Stimulated activated CD4-positive, alpha-beta T cell treated with anti-CD3 and anti-CD28 coated beads, Interleukin-2, amount 100 ng/mL, for 48 hours (primary cell): ENCODE measurements at regions not wholly inside any gene's neighbourhood (a gene's known extent, or its start where the extent isn't known, plus 50 kb on each side); places are given as distances from the start of the nearest gene placed in this dataset.

Experiments used
- DNase-seq, 2 donors: peaks; one replicate each; pipeline ENCODE4 v3.0.0-alpha.2; 2020

DNA sequence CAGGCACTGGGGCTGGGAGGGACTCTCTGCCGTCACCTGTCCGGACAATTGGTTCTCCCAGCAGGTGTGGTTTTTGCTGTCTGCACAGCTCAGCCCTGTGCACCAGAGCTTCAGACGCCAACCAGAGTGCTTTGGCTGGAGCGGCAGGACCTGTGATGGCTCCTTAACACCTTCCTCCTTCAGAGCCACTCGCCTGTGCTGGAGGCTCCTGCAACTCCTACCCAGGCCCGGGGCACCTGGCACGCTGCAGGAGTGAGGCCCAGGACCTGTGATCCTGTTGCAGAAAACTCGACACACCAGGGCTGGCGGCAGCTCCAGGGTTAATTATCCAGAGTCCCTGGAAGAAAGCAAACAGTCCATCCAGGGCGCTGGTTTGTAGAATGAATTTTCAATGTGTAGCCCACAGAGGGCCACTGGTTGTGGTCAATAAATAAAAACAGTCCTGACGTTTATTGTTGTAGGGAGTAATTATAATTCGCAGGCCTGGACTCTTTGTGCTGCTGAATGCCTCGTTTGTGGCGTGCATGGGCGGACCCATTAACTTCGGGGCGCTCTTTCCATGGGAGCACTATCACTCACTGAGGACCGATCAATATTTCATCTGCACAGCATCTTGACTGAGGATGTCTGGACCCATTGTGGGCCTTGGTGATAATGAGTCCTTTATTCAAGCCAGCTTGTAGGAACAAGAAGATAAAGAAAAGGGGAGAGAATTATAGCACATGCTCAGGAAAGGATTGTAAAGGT, 339.7 kb upstream of the IRX4 start:
- no peak for DNase-seq

DNA sequence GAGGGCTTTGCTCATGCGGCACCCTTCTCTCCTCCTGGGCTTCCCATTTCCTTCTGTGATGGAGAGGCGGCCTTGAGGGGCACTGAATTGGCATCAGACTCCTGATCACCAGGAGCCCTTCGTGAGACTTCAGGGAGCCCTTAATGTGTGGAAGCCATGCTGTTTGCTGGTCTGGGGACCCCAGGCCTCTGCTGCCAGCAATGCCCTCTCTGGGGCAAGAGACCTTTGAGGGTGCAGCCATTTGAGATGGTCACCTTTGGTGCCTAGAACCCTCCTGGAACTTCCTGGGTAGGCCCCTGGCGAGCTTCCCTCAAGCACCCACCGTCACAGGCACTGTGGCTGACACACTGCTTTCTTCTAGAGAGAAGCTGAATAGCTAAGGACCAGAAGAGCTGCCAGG, 338.7 kb upstream of the IRX4 start:
- no peak for DNase-seq

DNA sequence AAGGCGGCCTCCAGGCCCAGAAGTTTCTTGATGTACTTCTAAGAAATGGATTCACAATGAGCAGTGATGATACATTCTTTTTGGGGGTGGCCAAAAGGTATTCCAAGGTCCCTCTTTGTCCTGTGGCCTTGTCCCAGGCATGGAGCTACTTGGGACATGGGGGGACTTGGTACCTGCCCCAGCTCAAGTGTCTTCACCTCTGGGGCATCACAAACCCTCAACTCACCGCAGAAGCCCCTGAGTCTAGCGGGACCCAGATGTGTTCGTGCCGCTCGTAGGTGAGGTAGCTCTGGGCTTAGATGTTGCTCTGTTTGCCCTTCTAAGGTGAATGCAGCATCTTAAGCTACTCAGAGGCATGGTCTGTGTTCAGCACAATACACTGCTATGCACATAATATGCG, 338.0 kb upstream of the IRX4 start:
- DNase-seq, result no peak

DNA sequence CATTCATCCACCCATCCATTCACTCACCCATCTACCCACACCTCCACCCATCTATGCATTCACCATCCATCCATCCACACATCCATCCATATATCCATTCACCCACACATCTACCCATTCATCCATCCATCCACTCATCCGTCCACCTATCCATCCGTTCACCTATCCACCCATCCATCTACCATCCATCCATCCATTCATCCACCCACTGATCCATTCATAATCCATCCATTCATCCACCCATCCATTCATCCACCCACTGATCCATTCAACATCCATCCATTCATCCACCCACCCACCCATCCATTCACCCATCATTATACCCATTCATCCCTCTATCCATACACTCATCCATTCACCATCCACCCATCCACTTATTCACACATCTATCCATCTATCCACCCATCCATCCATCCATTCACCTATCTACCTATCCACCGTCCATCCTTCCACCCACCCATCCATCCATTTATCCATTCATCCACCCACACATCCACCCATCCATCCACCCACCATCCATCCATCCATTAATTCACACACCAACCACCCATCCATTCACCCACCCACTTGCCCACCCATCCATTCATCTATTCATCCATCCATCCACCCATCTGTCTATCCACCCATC, 336.5 kb upstream of the IRX4 start:
- no peak for DNase-seq

DNA sequence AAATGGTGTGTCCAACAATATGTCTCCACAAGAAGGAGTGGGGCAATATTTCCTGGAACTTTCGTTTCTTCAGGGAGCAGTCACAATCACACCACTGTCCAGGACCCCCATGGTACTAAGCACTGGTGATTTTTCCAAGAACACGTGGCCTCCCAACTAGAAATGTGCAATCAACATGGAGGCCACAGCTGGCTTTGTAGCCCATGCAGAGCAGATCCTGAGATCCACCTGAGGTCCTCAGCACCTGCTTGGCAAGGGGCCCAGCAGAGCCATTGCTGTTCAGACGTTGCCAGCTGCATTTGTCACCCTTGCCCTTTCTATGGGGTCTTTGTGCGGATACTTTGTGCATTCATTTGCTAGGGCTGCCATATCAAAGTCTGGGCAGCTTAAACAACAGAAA, 334.5 kb upstream of the IRX4 start:
- no peak for DNase-seq

DNA sequence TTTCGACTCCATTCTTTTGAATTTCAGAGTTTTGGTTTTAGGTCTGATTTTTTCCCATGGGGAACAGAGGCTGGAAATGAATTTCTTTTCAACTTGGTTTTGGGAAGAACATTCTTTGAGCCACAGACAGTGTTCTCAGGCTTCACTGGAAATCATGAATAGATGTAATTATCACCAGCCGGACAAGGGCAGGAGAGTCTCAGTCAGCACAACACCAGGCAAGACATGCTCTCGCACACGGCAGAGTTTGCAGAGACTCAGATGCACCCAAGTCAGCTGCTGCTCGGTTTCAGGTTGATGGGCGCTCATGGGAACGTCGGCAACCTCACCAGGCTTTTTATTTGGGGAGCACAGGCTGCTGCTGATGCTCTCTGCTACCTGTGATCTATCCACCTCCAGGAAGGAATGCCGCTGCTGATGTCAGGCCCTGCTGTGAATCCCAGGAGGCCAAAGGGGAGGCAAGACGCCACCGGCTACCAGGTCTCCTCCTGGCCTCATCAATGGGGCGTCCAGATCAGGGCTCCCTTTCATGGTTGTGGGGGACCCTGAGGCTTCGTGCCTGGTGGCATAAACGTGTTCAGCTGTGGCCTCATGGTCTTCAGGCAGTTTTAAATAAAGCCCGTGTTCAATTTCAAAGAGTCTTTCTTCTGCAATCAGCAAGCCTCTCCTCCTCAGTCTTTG, 332.3 kb upstream of the IRX4 start:
- no peak for DNase-seq

DNA sequence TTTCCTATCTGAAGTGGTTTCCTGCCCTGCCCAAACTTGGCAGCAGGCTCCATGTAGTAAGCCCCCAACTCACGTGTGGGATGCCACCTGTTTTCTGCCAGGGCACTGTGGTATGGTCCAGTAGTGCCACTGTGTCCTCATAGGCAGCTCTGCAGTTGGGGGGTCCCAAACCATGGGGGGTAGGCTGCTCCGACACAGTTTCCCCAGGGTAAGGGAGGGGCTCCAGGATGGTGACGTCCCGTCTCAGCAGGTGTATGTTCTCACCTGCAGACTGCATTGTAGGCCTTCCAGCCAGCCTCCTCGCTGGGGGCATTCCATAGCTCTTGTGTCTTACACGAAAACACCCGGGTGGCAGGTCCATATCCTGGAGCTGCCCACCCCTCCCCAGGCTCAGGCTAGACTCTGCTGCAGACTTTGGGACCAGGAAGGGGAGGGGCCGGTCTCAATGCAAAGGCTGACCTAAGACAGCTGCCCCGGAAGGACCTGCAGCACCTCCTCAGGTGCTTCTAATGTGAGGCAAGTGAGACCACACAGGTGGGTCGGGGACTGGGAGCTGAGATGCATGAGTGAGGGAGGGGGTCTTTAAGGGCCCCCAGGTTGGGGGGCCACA, 330.5 kb upstream of the IRX4 start:
- DNase-seq, result no peak

DNA sequence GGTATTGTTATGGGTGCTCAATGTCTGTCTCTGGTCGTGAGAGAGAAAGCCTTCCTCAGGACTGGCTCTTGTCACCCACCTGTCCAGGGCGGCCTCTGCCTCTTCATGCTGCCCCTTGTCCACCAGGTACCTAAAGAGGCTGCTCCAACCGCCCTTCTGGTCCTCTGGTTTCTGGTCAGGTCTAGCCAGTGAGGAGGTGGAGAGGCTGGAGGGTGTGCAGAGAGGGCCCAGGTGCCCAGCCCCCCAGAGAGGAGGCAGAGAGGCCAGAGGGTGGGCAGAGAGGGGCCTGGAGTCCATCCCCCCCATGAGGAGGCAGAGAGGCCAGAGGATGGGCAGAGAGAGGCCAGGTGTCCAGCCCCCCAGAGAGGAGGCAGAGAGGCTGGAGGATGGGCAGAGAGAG, 329.8 kb upstream of the IRX4 start:
- DNase-seq, result no peak

DNA sequence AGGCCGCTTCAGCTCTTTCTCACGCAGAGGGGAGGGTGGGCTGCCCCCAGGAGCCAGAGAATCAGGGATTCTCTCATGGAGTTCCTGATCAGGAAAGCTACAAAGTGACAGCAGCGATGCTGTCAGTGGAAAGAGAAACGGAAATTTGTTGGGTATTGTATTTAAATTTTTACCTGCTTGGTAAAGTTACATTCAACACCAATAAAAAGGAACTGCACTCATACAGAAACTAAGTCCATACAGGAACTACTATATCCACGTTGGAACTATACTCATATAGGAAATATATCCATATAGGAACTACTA, 325.5 kb upstream of the IRX4 start:
- DNase-seq, result no peak

DNA sequence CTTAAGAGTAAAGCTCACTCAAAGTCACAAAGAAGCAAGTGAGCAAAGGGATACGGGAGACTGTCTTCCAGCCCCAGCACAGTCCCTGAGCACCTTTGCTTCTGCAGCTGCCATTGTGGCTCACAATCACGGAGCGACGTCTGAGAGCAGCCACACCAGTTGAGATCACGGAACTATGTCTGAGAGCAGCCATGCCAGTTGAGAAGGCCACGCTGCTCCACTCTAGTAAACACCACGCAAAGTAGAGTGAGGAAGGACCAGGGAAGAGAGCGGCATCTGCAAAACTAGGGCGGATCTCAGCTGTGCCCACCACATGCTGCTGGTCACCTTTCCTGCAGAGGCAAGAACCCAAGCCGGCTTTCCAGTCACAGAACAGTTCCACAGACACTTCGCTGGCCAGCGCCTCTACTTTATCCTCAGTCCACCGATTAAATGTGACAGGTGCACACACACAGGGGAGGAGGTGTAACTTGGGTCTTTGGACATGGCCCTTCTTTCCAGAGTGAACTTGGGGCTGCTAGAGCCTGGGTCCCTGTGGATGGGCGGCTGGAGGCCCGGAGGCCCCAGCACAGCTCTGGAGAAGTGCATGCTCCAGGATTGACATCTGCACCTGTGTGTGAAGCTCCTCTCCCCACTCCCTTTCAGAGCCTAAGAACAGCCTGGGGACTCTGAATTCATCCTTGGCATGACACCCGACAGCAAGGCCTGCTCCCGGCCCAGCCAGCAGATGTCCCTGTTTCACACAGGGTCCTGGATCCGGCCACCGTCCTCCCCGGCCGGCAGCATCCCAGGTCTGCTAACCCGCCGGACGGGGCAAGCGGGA, 324.9 kb upstream of the IRX4 start:
- DNase-seq, result no peak

DNA sequence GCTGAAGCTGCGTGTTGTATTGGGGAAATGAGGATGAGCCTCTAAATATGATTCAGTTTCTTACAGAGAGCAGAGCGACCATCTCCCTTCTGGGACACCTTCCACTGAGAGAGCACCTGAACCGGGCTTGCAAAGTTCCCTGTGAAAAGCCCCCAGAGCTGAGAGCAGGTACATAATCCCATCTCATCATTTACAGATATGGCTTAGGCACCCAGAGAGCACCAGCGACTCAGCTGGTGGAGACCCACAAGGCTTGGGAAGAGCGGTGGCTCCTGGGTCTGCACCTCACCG, 324.3 kb upstream of the IRX4 start:
- DNase-seq, result no peak

DNA sequence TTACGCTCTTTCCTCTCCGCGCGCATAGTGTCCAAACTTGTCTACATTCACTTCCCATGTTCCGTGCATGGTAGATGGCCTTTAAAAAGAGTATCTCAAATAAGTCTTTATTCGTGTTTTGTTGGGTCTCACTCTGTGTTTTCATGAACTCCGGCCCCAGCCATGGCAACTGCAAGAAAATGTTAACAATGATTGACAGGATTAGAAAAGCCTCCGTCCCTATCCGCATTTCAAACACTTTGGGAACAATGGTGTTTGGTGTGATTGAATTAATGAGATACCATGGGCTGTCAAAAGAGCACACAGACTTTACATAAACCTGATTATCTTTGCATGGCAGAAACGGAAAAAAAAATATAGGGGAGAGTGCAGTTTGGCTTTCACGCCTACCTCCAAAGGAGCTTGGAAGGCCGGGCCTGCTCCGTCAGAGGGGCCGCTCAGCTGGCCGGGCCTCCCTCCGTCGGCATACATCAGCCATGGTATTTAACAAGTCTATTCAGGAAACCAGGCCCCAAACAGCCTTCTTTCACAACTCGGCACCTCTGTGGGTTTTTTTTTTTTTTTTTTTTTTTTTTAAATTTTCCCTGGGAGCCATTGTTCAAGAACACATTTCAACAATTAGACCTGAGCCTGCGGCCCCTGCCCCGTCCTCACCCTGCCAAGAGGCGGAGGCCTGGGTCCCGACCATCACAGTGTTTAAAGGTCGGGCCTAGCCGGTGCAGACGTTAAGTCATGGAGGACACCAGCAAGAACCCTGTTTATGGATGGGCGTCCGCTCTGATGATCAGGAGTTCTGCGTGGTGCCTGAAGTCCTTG, 323.8 kb upstream of the IRX4 start:
- no peak for DNase-seq

DNA sequence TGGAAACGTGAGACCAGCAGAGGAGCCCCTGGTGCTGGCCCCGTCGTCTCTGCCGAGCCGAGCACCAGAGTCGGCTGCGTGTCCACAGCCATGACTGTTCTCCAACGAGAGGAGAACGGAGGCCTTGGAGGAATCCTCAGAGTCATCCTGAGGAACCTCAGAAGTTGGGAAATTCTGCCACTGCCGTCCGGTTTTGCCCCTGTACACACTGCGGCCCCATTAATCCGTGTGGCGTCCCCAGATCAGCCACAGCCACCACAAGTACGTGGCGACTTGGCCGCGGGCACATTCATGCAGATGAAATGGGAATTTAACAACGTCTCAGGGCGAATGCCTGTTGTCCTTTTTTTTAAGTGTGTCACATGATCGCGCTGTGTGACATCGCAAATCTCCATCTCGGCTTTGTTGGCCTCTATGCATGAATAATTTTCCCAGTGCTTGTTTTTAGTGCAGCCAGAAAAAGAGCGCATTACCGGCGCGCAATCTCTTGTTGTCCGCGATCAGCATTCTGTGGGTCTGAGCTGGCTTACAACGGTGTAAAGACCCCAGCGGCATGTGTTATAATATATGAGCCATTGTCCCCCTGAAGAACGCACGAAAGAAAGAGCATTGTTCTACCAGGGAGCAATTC, 323.0 kb upstream of the IRX4 start:
- no peak for DNase-seq

DNA sequence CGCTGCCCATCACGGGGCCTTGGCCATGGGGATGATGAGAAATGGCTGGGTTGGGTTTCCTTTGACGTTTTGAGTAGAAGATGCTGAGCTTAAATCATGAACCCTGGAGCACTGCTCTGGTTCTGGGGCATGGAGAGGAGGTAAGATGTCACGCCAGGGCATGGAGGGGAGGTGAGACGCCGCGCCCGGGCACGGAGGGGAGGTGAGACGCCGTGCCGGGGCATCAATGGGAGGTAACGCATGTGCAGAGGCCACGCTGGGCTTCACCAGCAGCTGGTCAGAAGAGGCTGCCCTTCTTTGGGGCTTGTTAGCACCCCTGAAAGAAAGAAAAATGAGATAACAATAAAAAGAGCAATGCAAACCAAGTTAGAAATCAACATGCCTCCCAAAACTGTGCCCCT, 322.5 kb upstream of the IRX4 start:
- DNase-seq, result no peak

DNA sequence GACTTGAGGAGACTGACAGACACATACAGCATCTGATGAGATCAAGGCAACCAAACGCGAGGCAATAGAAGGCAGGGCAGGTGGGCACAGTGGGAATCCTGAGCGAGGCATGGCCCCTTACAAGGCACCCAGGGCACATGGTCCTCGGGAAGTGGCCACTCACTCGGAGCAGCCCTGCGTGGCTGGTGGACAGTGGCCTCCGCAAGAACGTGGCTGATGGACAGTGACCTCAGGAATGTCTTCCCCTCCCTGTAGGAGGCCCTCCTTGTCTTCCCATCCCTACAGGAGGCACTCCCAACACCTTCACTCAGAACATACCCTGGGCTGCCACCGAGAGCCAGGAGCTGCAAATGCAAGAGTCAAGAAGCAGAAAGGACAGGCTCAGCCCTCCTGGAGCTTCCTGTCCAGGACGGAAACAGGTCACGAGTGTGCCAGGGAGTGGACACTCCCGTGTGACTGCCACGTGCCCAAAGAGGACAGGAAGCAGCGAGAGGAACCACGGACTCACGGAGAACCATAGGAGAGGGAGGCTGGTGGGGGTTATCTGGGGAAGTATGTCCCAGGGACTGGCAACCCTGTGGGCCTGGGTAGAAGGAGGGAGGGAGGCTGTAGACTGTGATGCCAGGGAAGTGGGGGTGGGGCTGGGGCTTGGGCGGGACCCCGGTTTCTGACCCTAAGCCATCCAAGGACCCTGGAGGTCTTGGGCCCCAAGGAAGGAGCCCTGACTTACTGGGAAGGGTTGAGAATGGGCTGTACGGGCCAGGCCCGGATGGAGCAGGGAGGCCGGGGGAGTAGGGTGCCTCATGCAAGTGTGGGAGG, 321.9 kb upstream of the IRX4 start:
- DNase-seq, result no peak

DNA sequence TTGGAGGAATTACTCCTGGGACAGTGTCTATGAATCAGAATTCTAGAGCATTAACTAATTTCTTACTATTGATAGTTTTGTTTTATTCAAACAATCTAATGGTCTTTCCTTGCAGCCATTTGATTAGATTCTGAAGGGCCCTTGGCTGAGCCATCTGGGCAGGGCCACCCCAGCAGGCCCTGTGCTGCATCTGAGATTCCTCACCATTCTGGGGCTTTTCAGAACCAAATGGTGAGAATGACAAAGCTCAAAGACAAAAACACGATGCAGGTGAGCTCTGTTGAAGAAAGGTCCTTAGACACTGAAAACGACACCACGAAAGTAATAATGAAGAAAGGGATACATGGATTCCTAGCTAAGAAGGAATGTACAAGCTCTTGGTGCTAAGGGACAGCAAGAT, 321.0 kb upstream of the IRX4 start:
- no peak for DNase-seq

DNA sequence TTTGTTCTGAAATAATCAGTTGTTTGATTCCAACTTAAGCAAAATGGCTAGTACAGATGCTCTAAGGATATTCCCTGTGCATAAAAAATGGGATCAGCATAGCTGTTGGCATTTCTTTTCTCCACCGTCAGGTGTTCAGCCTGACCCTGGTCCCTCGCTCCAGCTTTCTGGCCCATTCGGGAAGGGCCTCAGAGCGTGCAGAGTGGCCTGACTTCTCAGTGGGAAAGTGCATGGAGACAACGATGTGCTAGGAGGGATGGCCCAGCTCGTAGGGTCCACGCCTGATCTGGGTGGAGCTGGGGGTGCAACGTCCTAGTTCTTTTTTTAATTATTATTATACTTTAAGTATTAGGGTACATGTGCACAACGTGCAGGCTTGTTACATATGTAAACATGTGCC, 319.1 kb upstream of the IRX4 start:
- no peak for DNase-seq

DNA sequence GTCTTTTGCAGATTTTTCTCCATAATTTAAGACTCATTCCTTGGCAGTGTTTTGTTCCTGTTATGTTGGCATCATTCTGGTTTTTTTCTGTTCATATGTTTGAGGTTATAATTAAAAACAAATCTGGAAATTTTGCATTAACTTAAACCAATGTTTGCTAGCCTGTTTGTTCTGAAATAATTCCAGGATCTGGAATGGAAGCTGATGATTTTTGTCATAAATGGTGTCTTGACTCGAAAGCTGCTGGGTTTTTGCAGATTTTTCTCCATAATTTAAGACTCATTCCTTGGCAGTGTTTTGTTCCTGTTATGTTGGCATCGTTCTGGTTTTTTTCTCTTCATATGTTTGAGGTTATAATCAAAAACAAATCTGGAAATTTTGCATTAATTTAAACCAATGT, 318.7 kb upstream of the IRX4 start:
- DNase-seq, result no peak

DNA sequence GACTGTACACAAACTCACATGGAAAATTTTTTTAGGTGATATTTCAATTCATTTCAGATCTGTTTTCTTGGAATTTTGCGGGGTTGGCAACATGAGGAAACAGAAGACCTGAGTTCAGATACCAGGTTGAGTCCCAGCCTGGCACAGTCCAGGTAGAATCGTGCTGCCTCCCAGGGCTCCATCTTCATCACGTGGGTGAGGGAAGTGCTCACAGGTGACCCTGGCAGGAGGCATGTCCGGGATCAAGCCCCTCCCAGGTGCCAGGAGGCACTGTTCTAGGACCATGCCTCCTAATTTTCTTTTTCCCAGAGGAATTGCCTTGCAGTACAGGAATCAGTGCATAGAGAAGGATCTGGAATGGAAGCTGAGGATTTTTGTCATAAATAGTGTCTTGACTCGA, 318.3 kb upstream of the IRX4 start:
- no peak for DNase-seq

DNA sequence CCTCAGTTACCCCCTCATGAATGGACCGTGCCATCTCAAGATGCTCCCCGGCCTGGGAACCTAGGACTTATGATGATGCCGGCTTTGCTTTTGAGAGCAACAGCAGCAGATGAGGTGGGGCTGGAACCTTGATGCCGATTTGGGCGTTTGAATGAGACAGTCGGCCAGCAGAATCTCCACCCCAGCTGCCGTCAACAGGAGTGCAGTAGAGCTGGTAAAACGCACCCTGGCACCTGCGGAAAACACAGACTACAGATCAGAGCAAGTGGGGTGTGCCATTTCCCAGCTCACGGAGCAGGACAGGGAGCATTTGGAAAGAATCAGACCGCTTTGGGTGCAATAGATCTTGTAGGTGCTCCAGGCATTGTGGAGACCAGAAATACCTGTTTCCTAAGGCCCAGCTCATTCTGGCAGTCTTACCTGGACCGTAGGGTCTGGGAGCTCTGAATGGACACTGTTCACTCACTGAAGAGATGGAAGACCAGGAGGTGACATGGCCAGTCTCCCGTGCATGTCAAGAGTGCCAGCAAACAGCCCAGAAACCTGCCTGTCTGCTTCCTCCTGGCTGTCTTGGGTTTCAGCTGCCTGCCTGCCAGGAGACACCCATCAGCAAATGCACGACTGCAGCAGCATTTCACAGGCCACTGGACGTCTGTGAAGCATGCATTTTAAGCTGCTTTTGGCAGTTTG, 317.7 kb upstream of the IRX4 start:
- no peak for DNase-seq

DNA sequence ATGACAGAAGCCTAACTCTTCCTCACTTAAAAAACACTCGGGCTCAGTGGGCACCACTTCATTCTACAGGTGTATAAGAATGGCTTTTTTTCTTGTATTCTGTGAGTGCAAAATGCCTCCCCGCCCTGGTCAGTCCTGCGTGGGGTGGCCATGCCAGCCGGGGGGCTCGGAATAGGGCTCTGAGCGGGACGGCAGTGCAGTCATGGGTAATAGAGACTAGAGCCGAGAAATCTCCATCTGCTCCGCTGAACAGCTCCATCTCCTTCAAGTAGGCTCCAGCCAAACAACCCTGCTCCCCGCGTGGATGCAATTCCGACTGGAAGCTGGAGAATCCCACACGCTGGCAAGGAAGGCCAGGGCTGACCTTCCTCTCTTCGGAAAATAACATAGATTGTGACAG, 317.0 kb upstream of the IRX4 start:
- DNase-seq, result no peak
